AG08396 (cell line): ENCODE measurements at regions not wholly inside any gene's neighbourhood (a gene's known extent, or its start where the extent isn't known, plus 50 kb on each side); places are given as distances from the start of the nearest gene placed in this dataset.
"Not testable (repeated sequence)": the region's sequence is repeated elsewhere in the genome, so short reads cannot be mapped to it uniquely, and the experiment has no call there.

Experiments used
- DNase-seq: peaks from one replicate; pipeline ENCODE4 v3.0.0; 2012; ENCODE audit warnings: low spot score, mixed read lengths

- no peak for DNase-seq
Observed at GRCh38 chr5:113721171-113721570, 207.7 kb downstream of the YTHDC2 start.

- no peak for DNase-seq
Observed at GRCh38 chr5:113723021-113723420, 209.5 kb downstream of the YTHDC2 start.

GRCh38 chr5:113735751-113736150, 222.3 kb downstream of the YTHDC2 start:
- no peak for DNase-seq

DNA sequence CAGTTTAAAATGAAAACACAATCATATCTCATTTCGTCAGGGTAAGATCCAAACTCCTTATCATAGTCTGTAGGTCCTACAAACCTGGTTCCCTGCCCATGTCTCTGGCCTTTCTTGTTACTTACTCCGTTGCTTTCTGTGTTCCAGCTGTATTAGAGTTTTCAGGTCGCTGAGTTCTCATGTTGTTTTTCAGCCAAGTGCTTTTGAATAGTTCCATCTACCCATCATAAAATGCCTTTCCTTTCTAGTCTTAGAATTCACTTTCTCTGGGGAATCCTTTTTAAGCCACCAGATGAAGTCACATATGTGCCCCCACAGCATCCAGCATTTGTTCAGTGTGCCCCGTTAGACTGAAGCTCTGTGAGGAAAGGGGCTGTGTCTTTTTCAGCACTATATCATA, 228.7 kb downstream of the YTHDC2 start:
- DNase-seq, result no peak

- no peak for DNase-seq
Observed at GRCh38 chr5:113742639-113743038, 229.1 kb downstream of the YTHDC2 start.

DNA sequence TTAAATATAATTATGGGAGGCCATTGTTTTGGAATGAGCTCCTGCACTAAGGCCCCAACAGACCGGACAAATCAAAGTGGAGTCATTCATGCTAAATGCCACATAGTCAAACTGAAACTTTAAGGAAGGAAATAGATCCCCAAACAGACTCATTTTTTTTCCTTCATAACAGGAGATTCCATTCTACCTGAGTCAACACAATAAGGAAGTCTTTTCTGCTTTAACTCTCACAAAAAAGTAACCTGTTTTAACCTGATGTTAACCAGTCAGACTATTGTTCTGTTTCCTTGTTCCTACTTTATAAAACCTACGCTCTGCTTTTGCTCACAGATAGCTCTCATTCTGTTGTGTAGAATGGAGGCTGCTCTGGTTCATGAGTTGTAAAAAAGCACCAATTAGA, 234.9 kb downstream of the YTHDC2 start:
- DNase-seq, result no peak

DNA sequence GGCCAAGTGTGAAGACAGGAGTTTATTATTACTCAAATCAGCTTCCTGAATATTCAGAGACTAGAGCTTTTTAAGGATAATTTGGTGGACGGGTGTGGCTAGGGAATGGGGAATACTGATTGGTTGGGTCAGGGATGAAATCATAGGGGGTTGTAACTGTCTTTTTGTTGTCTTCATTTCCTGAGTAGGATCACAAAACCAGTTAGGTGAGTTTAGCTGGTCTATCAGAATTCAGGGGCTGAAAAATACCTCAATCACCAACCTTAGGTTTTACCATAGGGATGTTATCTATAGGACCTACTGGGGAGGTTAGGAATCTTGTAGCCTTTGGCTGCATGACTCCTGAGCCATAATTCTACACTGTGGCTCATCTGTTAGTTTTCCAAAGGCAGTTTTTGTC, 235.8 kb downstream of the YTHDC2 start:
- DNase-seq, result no peak

- not testable (repeated sequence) for DNase-seq
Observed at GRCh38 chr5:113753182-113753581, 239.7 kb downstream of the YTHDC2 start.

DNA sequence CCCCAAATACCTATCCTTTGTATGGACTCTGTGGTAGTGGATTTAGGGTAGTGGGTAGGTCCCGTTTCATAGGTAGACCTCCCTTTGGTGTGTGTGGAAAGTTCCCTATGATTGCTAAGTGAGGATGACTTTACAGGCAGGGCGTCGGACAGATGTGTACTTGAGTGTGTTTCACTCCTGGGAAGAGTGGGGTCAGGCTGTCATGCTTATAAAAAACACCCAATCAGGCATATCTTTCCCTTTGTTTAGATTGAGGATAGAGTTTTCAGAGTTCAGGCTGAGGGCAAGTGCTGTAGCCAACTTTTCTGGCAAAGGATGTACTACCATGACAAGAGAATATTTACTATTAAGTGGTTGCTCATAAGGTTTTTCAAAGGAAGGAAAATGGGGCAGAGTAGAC, 242.0 kb downstream of the YTHDC2 start:
- DNase-seq, result no peak

DNA sequence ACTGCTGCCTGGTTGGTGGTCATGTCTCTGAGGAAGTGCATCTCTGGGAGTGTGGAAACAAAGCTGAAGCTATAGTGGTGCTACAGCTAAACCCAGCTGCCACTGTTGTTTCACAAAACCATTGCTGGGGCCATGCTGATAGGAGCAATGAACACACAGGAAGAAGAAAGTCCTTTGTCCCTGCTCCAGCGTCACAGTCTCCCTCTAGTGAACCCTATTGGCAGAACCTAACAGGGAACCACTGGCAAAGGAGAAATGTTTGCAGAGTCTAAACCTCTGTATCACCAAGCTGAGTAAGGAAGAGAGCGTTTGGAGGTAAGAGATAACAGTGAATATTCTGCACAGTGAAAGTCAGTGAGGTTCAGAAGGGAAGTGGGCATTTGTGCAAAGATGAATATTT, 244.0 kb downstream of the YTHDC2 start:
- DNase-seq, result no peak

DNA sequence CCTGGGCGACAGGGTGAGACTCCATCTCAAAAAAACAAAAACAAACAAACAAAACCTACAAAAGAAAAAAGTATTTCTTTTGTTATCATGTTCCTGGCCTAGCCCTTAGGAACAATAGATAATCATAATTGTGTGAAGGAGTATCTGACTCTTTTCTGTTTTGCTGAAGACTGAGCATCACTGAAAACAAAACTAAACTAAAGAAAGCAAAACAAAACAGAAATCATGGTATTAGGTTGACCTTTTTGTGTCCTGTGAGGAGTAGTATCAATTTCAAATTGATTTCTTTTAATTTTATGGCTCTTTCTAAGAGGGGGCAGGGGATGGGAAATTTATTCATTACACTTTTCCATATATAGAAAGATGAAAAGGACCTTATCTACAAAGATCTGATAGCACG, 246.0 kb downstream of the YTHDC2 start:
- DNase-seq, result no peak

DNA sequence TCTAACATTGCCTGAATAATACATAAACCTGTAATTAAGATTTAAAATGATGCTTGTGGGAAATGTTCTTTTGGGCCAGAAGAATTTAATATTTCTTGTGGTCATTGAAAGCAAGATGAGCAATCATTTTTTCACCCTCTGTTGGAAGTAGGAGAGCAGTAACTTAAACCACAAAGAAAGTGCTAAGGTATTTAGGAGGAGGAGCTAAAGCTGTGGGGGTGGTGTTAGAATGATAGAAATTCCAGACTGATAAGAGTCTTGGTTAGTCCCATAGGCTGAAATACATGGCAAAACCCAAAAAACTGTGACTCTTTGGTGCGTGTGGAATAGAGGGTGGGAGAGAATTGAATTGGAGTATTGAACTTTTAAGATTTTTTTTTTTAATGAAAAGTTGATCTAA, 247.0 kb downstream of the YTHDC2 start:
- DNase-seq, result no peak

- DNase-seq, result no peak
Observed at GRCh38 chr5:113761594-113761993, 248.1 kb downstream of the YTHDC2 start.

- DNase-seq, result no peak
Observed at GRCh38 chr5:113764382-113764781, 250.9 kb downstream of the YTHDC2 start.

GRCh38 chr5:113766827-113767226, 253.3 kb downstream of the YTHDC2 start:
- DNase-seq, result not testable (repeated sequence)

- DNase-seq, result no peak
Observed at GRCh38 chr5:113770648-113771047, 257.2 kb downstream of the YTHDC2 start.

GRCh38 chr5:113771483-113771882, 258.0 kb downstream of the YTHDC2 start:
- no peak for DNase-seq

DNA sequence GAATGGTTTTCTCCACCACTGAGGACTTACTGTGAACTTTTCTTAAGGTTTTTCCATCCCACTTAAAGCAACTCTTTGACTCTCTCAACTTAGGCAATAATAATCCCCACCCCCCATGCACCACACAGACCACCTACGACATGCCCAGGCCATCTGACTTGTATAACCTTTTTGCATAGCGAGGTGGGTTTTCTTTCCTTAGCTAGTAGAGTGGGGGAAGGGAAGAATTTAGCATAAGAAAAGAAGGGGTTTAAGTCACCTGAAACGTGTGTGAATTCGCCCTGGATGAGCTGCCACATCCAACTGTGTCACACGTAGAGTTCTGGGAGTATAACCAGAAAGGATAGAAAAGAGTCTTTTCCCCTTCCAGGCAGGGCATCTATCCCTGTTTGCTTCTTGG, 262.7 kb downstream of the YTHDC2 start:
- no peak for DNase-seq

DNA sequence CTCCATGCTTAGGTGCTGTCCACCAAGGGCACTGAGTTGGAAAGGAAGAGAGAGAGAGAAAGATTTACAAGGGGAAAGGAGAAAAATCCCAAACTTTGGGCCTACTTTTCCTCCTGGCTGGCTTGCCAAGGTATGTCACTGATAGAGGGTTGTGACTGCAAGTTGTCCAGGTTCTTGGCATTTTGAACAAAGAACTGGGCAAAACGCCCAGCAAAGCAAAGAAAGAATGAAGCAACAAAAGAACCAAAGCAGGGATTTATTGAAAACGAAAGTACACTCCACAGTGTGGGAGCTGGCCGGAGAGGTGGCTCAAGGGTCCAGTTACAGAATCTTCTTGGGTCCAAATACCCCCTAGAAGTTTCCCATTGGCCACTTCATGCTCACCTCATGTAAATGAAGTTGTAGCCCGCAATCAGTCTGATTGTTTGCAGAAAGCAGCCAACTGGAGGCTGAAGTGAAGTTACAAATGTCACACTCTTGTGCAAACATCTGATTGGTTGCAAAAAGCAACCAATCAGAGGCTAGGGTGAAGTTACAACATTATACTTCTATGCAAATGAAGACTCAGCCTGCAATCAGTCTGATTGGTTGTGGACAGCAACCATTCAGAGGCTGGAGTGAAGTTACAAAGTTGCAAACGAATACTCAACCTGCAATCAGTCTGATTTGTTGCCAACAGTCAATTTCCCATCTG, 263.5 kb downstream of the YTHDC2 start:
- no peak for DNase-seq

DNA sequence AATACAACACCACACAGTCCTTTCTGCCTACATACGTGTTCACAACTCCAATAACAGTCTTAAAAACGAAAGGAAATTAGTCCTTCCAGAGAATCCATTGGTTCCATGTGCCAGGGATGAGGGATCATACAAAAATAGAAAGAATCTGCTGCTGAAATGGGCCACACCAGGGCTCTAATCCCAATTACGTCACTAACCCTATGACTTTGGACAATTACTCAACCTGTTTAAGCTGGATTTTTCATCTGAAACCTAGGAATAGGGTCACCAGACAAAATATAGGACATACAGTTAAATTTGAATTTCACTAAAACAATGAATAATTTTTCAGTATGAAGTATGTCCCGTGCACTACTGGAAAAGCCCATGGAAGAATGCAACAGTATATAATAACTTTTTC, 264.7 kb downstream of the YTHDC2 start:
- no peak for DNase-seq

- DNase-seq, result no peak
Observed at GRCh38 chr5:113788141-113788655, 274.7 kb downstream of the YTHDC2 start.

DNA sequence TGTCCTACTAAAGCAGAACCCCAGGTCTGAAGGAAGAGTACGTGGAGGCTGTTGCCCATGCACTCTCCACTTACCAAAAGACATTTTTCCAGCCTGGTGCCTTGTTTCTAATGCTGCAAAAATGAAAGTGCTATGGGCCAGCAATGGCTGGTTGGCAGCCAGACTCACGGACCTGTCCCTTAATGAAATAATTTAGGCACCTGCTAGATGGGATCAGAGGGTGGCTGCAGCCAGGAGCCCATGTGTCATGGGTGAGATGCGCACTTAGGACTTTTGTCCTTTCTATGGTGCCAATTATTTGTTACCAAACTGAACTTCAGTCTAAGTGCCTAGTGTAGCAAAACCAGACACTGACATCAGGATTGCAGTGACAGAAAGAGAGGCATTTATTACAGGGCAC, 276.3 kb downstream of the YTHDC2 start:
- DNase-seq, result no peak

DNA sequence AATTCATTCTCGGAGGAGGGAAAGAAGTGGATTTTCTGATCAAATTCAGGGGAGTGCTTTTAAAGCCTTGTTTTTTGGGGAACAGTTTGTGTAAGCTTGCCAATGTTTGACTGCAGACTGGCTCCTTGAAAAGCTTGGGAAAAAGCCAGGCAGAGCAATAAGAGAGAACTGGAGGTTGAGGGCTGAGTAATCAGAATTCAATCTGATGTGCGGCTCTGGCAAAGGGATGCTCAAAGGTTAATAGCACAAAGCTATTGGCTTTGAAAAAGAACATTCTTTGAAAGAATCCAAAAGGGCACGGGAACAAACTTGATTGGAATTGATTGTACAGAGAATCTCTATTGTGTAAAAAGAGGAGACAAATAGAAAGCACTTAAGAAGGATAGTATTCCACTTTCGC, 279.3 kb downstream of the YTHDC2 start:
- DNase-seq, result no peak

DNA sequence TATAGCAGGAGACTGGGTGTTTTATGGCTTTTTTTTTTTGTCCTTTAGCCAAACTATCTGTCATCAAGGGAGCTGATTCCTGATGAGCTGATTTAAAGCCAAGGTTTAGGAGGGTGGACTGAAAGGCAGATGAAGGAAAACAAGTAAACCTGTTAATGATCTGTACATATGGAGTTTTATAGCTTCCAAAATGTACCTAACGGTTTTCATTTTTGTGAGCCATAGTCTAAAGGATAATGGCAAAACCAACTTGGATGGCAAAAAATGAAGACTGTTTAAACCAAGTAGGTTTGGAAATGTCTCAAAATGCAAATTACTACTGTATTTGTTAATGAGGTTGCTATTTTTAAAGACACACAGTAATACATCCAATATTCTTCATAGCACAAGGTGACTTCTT, 281.5 kb downstream of the YTHDC2 start:
- DNase-seq, result no peak
